MM.1S (cell line): ENCODE measurements at regions not wholly inside any gene's neighbourhood (a gene's known extent, or its start where the extent isn't known, plus 50 kb on each side); places are given as distances from the start of the nearest gene placed in this dataset.

Experiments used
- DNase-seq: peaks from one replicate; pipeline ENCODE4 v3.0.0-alpha.2; 2015
- H2AFZ ChIP-seq: fragments of 300-600 bp; sonication (generic); 2 replicates; pipeline ENCODE4 v1.6.0; 2016; ENCODE audit warnings: antibody characterized with exemption, low read length
- H3F3A ChIP-seq: fragments of 300-600 bp; sonication (generic); 2 replicates; pipeline ENCODE4 v1.6.1; 2016; ENCODE audit warnings: mild to moderate bottlenecking, antibody characterized with exemption, low read length, moderate library complexity, mixed read lengths; ENCODE audit not compliant: insufficient read depth
- H3K27ac ChIP-seq: fragments of 300-600 bp; sonication (generic); 2 replicates; pipeline ENCODE4 v1.5.1; 2016; ENCODE audit warnings: mild to moderate bottlenecking, low read length
- H3K27me3 ChIP-seq: fragments of 300-600 bp; sonication (generic); replicated peaks from 2 replicates; pipeline ENCODE4 v1.6.0; 2016; ENCODE audit warnings: low read length; ENCODE audit not compliant: insufficient read depth
- H3K36me3 ChIP-seq: fragments of 300-600 bp; sonication (generic); replicated peaks from 2 replicates; pipeline ENCODE4 v1.6.1; 2016; ENCODE audit warnings: mild to moderate bottlenecking, low read length, mixed read lengths; ENCODE audit not compliant: insufficient read depth
- H3K4me1 ChIP-seq: fragments of 300-600 bp; sonication (generic); 2 replicates; pipeline ENCODE4 v1.6.1; 2016; ENCODE audit warnings: low read length, mixed read lengths
- H3K4me2 ChIP-seq: fragments of 300-600 bp; sonication (generic); 2 replicates; pipeline ENCODE4 v1.6.0; 2016; ENCODE audit warnings: low read depth, low read length
- H3K4me3 ChIP-seq: fragments of 300-600 bp; sonication (generic); 2 replicates; pipeline ENCODE4 v1.5.1; 2016; ENCODE audit warnings: low read length, mixed read lengths
- H3K79me2 ChIP-seq: fragments of 300-600 bp; sonication (generic); 2 replicates; pipeline ENCODE4 v1.6.1; 2016; ENCODE audit warnings: mixed run types, low read length, mixed read lengths
- H3K9ac ChIP-seq: fragments of 300-600 bp; sonication (generic); 2 replicates; pipeline ENCODE4 v1.6.1; 2016; ENCODE audit warnings: low read length, mixed read lengths
- H3K9me2 ChIP-seq: fragments of 300-600 bp; sonication (generic); replicated peaks from 2 replicates; pipeline ENCODE4 v1.6.1; 2016; ENCODE audit warnings: mild to moderate bottlenecking, low read length, mixed read lengths; ENCODE audit not compliant: insufficient read depth
- H3K9me3 ChIP-seq: fragments of 300-600 bp; sonication (generic); replicated peaks from 2 replicates; pipeline ENCODE4 v1.6.1; 2016; ENCODE audit warnings: mild to moderate bottlenecking, low read length, mixed read lengths; ENCODE audit not compliant: insufficient read depth
- H4K20me1 ChIP-seq: fragments of 300-600 bp; sonication (generic); 2 replicates; pipeline ENCODE4 v1.6.1; 2016; ENCODE audit warnings: mild to moderate bottlenecking, low read length, moderate library complexity, mixed read lengths; ENCODE audit not compliant: insufficient read depth
- CTCF ChIP-seq: fragments of 300-600 bp; sonication (generic); IDR thresholded peaks from 2 replicates; pipeline ENCODE4 v1.5.1; 2016; ENCODE audit warnings: antibody characterized with exemption, low read length, mixed read lengths
- EZH2 ChIP-seq: fragments of 300-600 bp; sonication (generic); optimal IDR thresholded peaks from 2 replicates; pipeline ENCODE3; 2017; ENCODE audit warnings: low read depth, mild to moderate bottlenecking, antibody characterized with exemption, low read length, mixed read lengths
- EZH2phosphoT487 ChIP-seq: fragments of 300-600 bp; sonication (generic); IDR thresholded peaks from 2 replicates; pipeline ENCODE4 v1.6.1; 2018; ENCODE audit warnings: antibody characterized with exemption, low read length

GRCh38 chr2:155070489-155070888, 372.0 kb downstream of the KCNJ3 start:
- Histone ChIP-seq H3K9me2 (no peaks in the 10 kb centered on the region), H3F3A (no peaks in the 10 kb centered on the region), H3K27me3 (no peaks in the 10 kb centered on the region), H3K4me1 (no peaks in the 10 kb centered on the region), H4K20me1 (no peaks in the 10 kb centered on the region), H3K9me3 (no peaks in the 10 kb centered on the region), H2AFZ (no peak overlapping the region), H3K79me2 (no peaks in the 10 kb centered on the region), H3K36me3 (no peaks in the 10 kb centered on the region), H3K4me3 (no peak overlapping the region), H3K27ac (no peak overlapping the region), H3K9ac (no peak overlapping the region), H3K4me2 (no peak overlapping the region)
- no peak for DNase-seq
- TF ChIP-seq CTCF (no peak), EZH2 (no peak), EZH2phosphoT487 (no peak)

GRCh38 chr2:155062922-155063258, 364.4 kb downstream of the KCNJ3 start:
- H3K27ac ChIP-seq, result no peak overlapping the region
- no peaks in the 10 kb centered on the region for H3F3A ChIP-seq
- no peak for TF ChIP-seq EZH2
- no peak for TF ChIP-seq EZH2phosphoT487
- no peak for TF ChIP-seq CTCF
- H3K36me3 ChIP-seq, result no peaks in the 10 kb centered on the region
- no peaks in the 10 kb centered on the region for H3K4me1 ChIP-seq
- no peaks in the 10 kb centered on the region for H3K9me2 ChIP-seq
- no peak for DNase-seq
- no peak overlapping the region for H3K9ac ChIP-seq
- H3K9me3 ChIP-seq, result no peaks in the 10 kb centered on the region
- no peaks in the 10 kb centered on the region for H4K20me1 ChIP-seq
- H3K27me3 ChIP-seq, result no peaks in the 10 kb centered on the region
- no peak overlapping the region for H3K4me2 ChIP-seq
- no peak overlapping the region for H2AFZ ChIP-seq
- H3K4me3 ChIP-seq, result no peak overlapping the region
- no peaks in the 10 kb centered on the region for H3K79me2 ChIP-seq

- no peak overlapping the region for H3K4me3 ChIP-seq
Measured at GRCh38 chr2:155062250-155062921, 363.9 kb downstream of the KCNJ3 start.

More at GRCh38 chr2:155062250-155062921, 363.9 kb downstream of the KCNJ3 start:
- TF ChIP-seq CTCF, result no peak
- no peak for TF ChIP-seq EZH2
- no peak overlapping the region for H3K4me2 ChIP-seq
- H3K27me3 ChIP-seq, result no peaks in the 10 kb centered on the region
- no peak overlapping the region for H2AFZ ChIP-seq
- no peak overlapping the region for H3K27ac ChIP-seq
- no peaks in the 10 kb centered on the region for H3F3A ChIP-seq
- H3K9me2 ChIP-seq, result no peaks in the 10 kb centered on the region
- H3K4me1 ChIP-seq, result no peaks in the 10 kb centered on the region
- no peaks in the 10 kb centered on the region for H3K36me3 ChIP-seq
- H4K20me1 ChIP-seq, result no peaks in the 10 kb centered on the region
- no peaks in the 10 kb centered on the region for H3K9me3 ChIP-seq
- H3K79me2 ChIP-seq, result no peaks in the 10 kb centered on the region
- DNase-seq, result no peak
- no peak overlapping the region for H3K9ac ChIP-seq
